GM21576 (cell line): ENCODE measurements at regions not wholly inside any gene's neighbourhood (a gene's known extent, or its start where the extent isn't known, plus 50 kb on each side); places are given as distances from the start of the nearest gene placed in this dataset.
"Not testable (repeated sequence)": the region's sequence is repeated elsewhere in the genome, so short reads cannot be mapped to it uniquely, and the experiment has no call there.

ENCODE experiments used
- ATAC-seq: cut with Tn5 transposase; IDR thresholded peaks from one replicate; pipeline ENCODE4 v1.9.1; 2021; ENCODE audit warnings: mild to moderate bottlenecking, moderate library complexity; ENCODE audit not compliant: unreplicated experiment

GRCh38 chr6:139973669-139974344, 599.4 kb upstream of the CITED2 start:
- ATAC-seq, result no peak

- no peak for ATAC-seq
Observed at GRCh38 chr6:139972116-139972515, 597.7 kb upstream of the CITED2 start.

GRCh38 chr6:139970591-139970991, 596.1 kb upstream of the CITED2 start:
- no peak for ATAC-seq

GRCh38 chr6:139967497-139967896, 593.0 kb upstream of the CITED2 start:
- no peak for ATAC-seq

- no peak for ATAC-seq
Observed at GRCh38 chr6:139965393-139965792, 590.9 kb upstream of the CITED2 start.

- ATAC-seq, result no peak
Observed at GRCh38 chr6:139964737-139965136, 590.3 kb upstream of the CITED2 start.

GRCh38 chr6:139962654-139963347, 588.4 kb upstream of the CITED2 start:
- ATAC-seq, result no peak

GRCh38 chr6:139961190-139961589, 586.7 kb upstream of the CITED2 start:
- ATAC-seq, result no peak

- no peak for ATAC-seq
Observed at GRCh38 chr6:139960671-139961070, 586.2 kb upstream of the CITED2 start.

GRCh38 chr6:139955366-139956155, 581.1 kb upstream of the CITED2 start:
- ATAC-seq, result no peak

- no peak for ATAC-seq
Observed at GRCh38 chr6:139954463-139955071, 580.1 kb upstream of the CITED2 start.

GRCh38 chr6:139953780-139954179, 579.3 kb upstream of the CITED2 start:
- ATAC-seq, result not testable (repeated sequence)

GRCh38 chr6:139951172-139951571, 576.7 kb upstream of the CITED2 start:
- ATAC-seq, result no peak

- no peak for ATAC-seq
Observed at GRCh38 chr6:139944976-139945375, 570.5 kb upstream of the CITED2 start.

- ATAC-seq, result no peak
Observed at GRCh38 chr6:139944131-139944530, 569.7 kb upstream of the CITED2 start.

GRCh38 chr6:139943391-139943790, 568.9 kb upstream of the CITED2 start:
- no peak for ATAC-seq

GRCh38 chr6:139942331-139942730, 567.9 kb upstream of the CITED2 start:
- ATAC-seq, result no peak

GRCh38 chr6:139941826-139942225, 567.4 kb upstream of the CITED2 start:
- no peak for ATAC-seq

- peak; percentile 88 for ATAC-seq
Observed at GRCh38 chr6:139940741-139941729, 566.6 kb upstream of the CITED2 start.
